H7 (cell line): ENCODE measurements at regions not wholly inside any gene's neighbourhood (a gene's known extent, or its start where the extent isn't known, plus 50 kb on each side); places are given as distances from the start of the nearest gene placed in this dataset.
A peak's percentile ranks its signal among the peaks of the same experiment; 100 is the strongest.

Experiments
- DNase-seq: peaks from one replicate; pipeline ENCODE4 v3.0.0; 2012
- H3K27me3 ChIP-seq: 2 replicates; pipeline ENCODE4 v1.6.0; 2011; ENCODE audit warnings: mild to moderate bottlenecking, low read length; ENCODE audit not compliant: control insufficient read depth, insufficient read depth
- H3K36me3 ChIP-seq: replicated peaks from 2 replicates; pipeline ENCODE4 v1.5.1; 2011; ENCODE audit warnings: low read length; ENCODE audit not compliant: control insufficient read depth, insufficient read depth
- H3K4me3 ChIP-seq: 2 replicates; pipeline ENCODE4 v1.5.1; 2011; ENCODE audit warnings: low read depth, mild to moderate bottlenecking, control low read depth, low read length, moderate library complexity; ENCODE audit not compliant: insufficient read depth

- no peaks in the 10 kb centered on the region for H3K27me3 ChIP-seq
- H3K36me3 ChIP-seq: no peaks in the 10 kb centered on the region
- no peak overlapping the region for H3K4me3 ChIP-seq
- DNase-seq: no peak
Measured at GRCh38 chr2:236317938-236318396, 53.8 kb upstream of the ASB18 start.

- H3K36me3 ChIP-seq: no peaks in the 10 kb centered on the region
- DNase-seq: no peak
- no peaks in the 10 kb centered on the region for H3K27me3 ChIP-seq
- H3K4me3 ChIP-seq: no peak overlapping the region
Measured at GRCh38 chr2:236318401-236318800, 54.2 kb upstream of the ASB18 start.

- no peaks in the 10 kb centered on the region for H3K36me3 ChIP-seq
- H3K27me3 ChIP-seq: no peaks in the 10 kb centered on the region
- DNase-seq: no peak
- H3K4me3 ChIP-seq: no peak overlapping the region
Measured at GRCh38 chr2:236319036-236319435, 54.8 kb upstream of the ASB18 start.

- Histone ChIP-seq H3K36me3 (no peaks in the 10 kb centered on the region), H3K4me3 (no peak overlapping the region), H3K27me3 (no peaks in the 10 kb centered on the region)
- DNase-seq: no peak
Measured at GRCh38 chr2:236321415-236321814, 57.2 kb upstream of the ASB18 start.

- no peak for DNase-seq
- H3K4me3 ChIP-seq: no peak overlapping the region
Measured at GRCh38 chr2:236333417-236334121, 69.4 kb upstream of the ASB18 start.

GRCh38 chr2:236334122-236334876, 70.1 kb upstream of the ASB18 start:
- no peak overlapping the region for H3K4me3 ChIP-seq
- no peak for DNase-seq
- no peaks in the 10 kb centered on the region for H3K36me3 ChIP-seq
- no peaks in the 10 kb centered on the region for H3K27me3 ChIP-seq

More at GRCh38 chr2:236333417-236334121, 69.4 kb upstream of the ASB18 start:
- H3K27me3 ChIP-seq: no peaks in the 10 kb centered on the region
- no peaks in the 10 kb centered on the region for H3K36me3 ChIP-seq

- H3K27me3 ChIP-seq: no peaks in the 10 kb centered on the region
- H3K36me3 ChIP-seq: no peaks in the 10 kb centered on the region
Measured at GRCh38 chr2:236335696-236336574, 71.7 kb upstream of the ASB18 start.

GRCh38 chr2:236336575-236337464, 72.6 kb upstream of the ASB18 start:
- Histone ChIP-seq H3K4me3 (no peak overlapping the region), H3K27me3 (no peaks in the 10 kb centered on the region), H3K36me3 (no peaks in the 10 kb centered on the region)
- no peak for DNase-seq

More at GRCh38 chr2:236335696-236336574, 71.7 kb upstream of the ASB18 start:
- DNase-seq: no peak
- H3K4me3 ChIP-seq: no peak overlapping the region

GRCh38 chr2:236337465-236338325, 73.5 kb upstream of the ASB18 start:
- Histone ChIP-seq H3K4me3 (no peak overlapping the region), H3K36me3 (no peaks in the 10 kb centered on the region), H3K27me3 (no peaks in the 10 kb centered on the region)
- DNase-seq: no peak

GRCh38 chr2:236338495-236339184, 74.4 kb upstream of the ASB18 start:
- H3K4me3 ChIP-seq: no peak overlapping the region
- peak; percentile 84 for DNase-seq
- H3K36me3 ChIP-seq: no peaks in the 10 kb centered on the region
- no peaks in the 10 kb centered on the region for H3K27me3 ChIP-seq

- H3K27me3 ChIP-seq: no peaks in the 10 kb centered on the region
- no peak for DNase-seq
- H3K36me3 ChIP-seq: no peaks in the 10 kb centered on the region
- H3K4me3 ChIP-seq: no peak overlapping the region
Measured at GRCh38 chr2:236340251-236340650, 76.0 kb upstream of the ASB18 start.

- Histone ChIP-seq H3K36me3 (no peaks in the 10 kb centered on the region), H3K4me3 (no peak overlapping the region), H3K27me3 (no peaks in the 10 kb centered on the region)
- peak; percentile 49 for DNase-seq
Measured at GRCh38 chr2:236341067-236341466, 76.9 kb upstream of the ASB18 start.

- H3K36me3 ChIP-seq: no peaks in the 10 kb centered on the region
- H3K4me3 ChIP-seq: no peak overlapping the region
- peak; percentile 72 for DNase-seq
- H3K27me3 ChIP-seq: no peaks in the 10 kb centered on the region
Measured at GRCh38 chr2:236341721-236342120, 77.5 kb upstream of the ASB18 start.
